HG03108 (cell line): ENCODE measurements at regions not wholly inside any gene's neighbourhood (a gene's known extent, or its start where the extent isn't known, plus 50 kb on each side); places are given as distances from the start of the nearest gene placed in this dataset.

Experiments used
- ATAC-seq: cut with Tn5 transposase; IDR thresholded peaks from one replicate; pipeline ENCODE4 v1.9.1; 2021; ENCODE audit warnings: moderate library complexity; ENCODE audit not compliant: unreplicated experiment

DNA sequence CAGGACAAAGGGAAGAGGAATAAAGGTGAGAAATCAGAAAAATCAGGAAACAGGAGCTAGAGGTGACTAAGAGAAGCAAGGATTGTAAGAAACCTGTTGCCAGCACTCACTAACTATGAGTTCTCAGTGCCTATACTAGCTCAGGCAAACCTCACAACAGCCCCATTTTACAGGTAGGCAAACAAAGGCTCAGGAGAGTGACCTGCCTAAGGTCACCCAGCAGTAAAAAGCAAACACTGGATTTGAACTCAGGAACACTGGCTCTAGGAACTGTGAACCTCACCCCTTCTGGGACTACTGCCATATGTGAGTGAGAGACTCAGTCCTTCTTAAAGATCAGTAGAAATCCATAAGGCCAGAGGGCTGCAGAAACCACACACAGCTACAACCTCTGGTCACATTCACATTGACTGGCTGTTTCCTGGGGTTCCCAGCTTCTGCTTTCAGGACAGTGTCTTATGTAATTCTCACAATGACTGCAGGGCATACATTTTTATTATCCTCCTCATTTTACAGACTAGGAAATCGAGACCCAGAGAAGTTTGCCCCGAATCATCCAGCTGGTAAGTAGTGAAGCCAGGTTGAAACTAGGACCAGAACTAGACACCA lies 80.7 kb upstream of the MAFB start:
- no peak for ATAC-seq

DNA sequence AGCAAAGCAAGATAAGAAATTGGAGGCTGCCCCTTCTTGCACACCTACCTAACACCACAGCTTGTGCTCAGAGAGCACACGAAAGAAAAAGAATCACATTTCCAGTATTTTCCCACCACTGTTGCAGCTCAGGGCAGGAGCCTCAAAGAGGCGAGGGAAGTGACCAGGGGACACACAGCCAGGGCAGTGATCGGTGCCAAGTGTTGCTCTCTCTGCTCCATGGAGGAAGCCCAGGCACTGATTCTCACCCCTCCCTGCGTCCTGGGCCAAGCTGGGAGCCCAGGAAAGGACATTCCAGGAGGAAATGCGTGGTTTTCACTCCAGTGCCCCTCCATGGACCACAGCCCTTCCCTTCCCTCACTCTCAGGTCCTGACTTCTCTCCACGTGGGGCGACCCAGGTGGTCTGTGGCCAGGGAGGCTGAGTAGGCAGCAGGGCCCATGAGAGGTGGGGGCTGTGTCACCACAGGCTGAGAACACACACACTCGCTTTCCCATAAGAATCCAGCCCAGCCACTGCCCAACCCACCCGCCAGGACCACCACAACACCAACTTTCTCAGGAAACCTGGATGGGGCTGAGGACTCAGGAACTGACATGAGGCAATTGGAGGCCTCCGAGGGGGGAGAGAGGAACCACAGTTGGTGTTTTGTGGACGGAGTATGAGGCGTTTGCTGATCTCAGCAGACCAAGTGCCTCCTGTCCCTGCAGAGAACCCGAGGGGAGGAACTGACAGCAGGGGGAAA lies 81.7 kb upstream of the MAFB start:
- no peak for ATAC-seq

GRCh38 chr20:40771308-40771610 lies 82.2 kb upstream of the MAFB start:
- ATAC-seq: no peak

DNA sequence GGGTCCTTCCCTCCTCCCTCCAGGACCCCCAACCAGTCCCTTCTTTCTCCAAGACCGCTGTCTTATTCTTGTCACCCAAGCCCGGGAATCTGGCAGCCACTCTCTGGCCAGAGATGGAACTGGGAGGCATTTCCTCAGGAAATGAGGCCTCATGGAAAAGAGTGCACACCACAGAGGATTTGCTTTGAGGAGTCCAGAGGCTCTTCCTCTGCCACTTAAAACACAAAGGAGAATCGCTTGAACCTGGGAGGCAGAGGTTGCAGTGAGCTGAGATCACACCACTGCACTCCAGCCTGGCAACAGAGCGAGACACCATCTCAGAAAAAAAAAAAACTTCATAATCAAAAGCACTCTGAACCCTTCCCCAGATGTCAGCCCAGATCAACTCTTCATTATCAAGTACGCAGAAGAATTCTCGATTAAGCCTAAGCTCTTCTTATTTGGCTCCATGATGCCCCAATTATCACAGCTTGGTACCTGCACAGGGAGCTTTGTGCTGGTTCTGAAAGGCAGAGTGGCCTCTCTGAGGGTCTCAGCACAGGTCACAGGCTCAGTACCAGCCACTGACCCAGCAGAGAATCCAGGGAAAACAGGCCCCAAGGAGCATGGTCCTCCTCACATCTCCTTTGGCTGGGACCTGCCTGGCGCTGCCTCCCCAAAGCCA lies 82.9 kb upstream of the MAFB start:
- no peak for ATAC-seq

DNA sequence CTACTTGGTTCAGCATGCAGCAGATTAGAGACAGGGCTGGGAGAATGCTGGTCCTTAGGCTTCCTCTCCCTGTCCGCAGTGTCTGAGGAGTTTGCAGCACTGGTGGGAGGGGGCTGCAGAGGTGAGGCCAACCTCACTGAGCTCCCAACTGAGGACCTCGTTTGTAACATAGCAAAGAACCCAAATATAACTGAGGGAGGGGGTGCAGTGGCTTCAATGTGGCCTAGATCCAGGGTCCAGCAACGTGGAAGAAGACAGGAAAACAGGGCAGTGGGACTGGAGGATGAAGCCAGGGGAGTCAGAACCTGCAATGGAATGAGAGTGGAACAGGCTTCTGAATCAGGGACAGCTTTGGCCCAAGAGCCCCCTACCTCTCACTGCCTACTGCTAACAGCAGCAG lies 84.3 kb upstream of the MAFB start:
- ATAC-seq: no peak

- no peak for ATAC-seq
These were observed 85.2 kb upstream of the MAFB start for GRCh38 chr20:40774252-40774651.

GRCh38 chr20:40775561-40776146 lies 86.6 kb upstream of the MAFB start:
- no peak for ATAC-seq

DNA sequence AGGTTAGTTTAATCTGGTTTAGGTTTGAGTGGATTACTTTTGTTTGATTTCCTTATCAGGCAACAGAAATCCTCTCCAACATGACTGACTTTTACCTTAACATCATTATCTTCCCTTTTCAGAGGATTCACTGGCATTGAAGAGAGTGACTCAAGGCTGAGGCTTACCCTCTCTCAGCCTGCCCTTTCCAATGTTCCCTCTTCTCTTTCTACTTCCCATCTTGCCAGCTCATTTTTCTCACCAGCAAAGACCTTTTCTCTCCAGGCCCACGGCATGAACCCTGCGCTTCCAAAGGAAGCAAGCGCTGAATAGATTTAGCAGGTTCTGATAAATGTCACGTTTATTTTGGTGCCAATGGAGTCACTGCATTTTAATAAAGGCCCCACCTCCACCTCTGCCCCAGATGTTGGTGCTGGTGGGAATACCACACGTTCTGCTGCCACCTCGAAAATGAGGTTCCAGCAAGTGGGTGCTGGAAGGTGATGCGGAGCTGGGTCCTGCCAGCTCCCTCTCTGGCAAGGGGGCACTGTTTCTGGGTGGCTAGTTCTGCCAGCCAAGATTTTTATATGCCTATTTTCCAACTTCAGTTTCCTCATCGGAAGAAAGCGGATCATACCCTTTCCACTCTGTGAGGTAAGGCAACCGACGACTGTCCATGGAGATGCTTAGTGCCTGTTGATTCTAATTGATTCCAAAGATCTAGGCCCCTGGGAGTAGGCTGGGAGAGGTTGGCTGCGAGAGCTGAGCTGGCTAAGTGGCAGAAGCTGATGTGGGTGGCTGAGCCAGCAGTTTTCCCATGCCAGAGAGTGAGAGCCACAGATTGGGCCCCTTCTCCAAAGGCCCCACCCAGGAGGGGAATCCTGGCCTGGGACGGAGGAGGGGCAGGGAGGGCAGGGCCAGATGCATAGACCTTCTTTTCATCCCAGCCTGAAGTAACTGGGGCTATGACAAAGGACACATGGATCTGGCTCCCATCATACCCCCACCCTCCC lies 87.7 kb upstream of the MAFB start:
- no peak for ATAC-seq

DNA sequence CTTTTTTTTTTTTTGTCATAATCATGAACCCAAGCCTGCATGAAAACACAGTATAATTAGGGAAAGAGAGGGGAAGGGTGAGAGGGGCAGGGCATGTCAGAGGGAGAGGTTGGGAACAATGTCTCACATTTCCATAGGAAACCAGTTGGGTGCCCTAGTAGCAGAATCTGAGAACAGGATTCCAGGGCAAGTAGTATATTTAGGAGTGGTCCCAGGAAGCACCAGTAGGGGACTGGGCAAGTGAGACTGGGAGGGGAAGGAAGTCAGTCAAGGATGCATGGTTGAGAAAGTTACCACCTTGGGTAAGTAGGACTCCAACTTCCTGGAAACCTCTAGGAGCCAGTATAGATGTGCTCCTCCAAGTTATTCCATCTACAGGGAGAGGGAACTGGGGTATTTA lies 88.6 kb upstream of the MAFB start:
- ATAC-seq: no peak

- ATAC-seq: no peak
These were observed 90.0 kb upstream of the MAFB start for GRCh38 chr20:40778894-40779496.

DNA sequence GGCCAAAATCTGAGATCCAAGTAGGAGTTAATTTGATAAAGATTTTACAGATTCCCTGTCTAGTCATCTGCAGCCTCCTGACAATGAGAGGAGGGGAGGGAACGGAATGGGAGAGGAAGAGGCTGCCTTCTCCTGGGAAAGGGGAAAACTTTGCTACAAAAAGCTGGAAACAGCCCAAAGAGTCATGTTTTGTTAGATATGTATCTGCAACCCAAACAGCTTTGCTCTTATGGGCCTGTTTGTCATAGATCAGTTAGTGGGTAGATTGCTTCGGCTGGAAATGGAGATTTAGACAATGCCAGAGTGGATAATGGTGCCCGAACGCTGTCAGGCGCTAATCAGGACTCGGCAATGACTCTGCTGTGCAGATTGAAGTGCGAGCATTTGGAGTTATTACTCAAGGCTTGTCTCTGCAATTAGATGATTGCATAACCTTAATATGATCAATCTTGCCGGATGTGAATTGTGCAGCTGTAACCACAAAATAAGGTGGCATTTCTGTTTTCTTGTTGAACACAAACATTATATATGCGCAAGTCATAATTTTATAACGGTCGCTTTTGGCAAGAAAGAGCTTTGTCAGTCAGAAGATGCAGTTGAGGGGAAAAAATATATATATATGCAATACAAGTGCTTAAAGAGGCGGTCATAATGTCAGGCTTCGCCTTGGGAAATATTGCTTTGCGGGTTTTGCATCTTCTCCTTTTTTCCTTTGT lies 92.4 kb upstream of the MAFB start:
- ATAC-seq: no peak

GRCh38 chr20:40782043-40782368 lies 93.0 kb upstream of the MAFB start:
- no peak for ATAC-seq

GRCh38 chr20:40785346-40785745 lies 96.3 kb upstream of the MAFB start:
- no peak for ATAC-seq

DNA sequence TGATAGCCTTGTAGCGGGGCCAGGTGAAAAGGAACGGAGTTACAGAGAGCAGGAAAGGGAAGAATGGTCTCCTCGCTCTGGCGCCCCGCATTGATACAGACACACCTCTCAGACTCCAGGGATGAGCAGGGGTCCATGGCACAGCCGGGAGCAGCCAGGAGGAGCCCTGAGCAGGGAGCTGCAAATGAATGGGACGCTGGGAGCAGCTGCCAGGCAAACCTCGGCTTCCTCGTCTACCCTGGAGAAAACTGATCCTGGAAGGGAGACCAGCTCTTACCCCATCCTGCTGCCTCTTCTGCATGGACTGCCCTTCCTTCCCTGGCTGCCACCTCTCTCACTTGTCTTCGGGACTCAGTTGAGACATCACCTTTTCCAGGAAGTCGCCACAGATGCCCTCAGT lies 97.3 kb upstream of the MAFB start:
- no peak for ATAC-seq

GRCh38 chr20:40787941-40788340 lies 98.9 kb upstream of the MAFB start:
- ATAC-seq: no peak

GRCh38 chr20:40797425-40797824 lies 108.4 kb upstream of the MAFB start:
- ATAC-seq: no peak

- ATAC-seq: no peak
These were observed 109.0 kb upstream of the MAFB start for GRCh38 chr20:40798066-40798465.

GRCh38 chr20:40802886-40803285 lies 113.8 kb upstream of the MAFB start:
- no peak for ATAC-seq

DNA sequence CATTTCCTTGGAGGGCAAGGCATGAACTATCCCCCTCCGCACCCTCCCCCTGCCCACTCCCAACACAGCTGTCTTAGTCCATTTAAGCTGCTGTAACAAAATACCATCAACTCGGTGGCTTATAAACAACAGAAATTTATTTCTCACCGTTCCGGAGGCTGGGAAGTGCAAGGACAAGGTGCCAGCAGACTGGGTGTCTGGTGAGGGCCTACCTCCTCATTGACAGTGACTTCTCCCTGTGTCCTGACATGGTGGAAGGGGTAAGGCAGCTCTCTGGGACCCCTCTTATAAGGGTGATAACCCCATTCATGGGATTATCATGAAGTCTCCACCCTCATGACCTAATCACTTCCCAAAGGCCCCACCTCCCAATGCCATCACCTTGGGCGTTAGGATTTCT lies 114.3 kb upstream of the MAFB start:
- ATAC-seq: no peak

- no peak for ATAC-seq
These were observed 116.6 kb upstream of the MAFB start for GRCh38 chr20:40805592-40805991.
